IMR-90 (cell line): ENCODE measurements at regions not wholly inside any gene's neighbourhood (a gene's known extent, or its start where the extent isn't known, plus 50 kb on each side); places are given as distances from the start of the nearest gene placed in this dataset.

Experiments
- CTCF ChIP-seq: conservative IDR thresholded peaks from 2 replicates; pipeline ENCODE4 v1.5.1; 2012; ENCODE audit warnings: mild to moderate bottlenecking, low read depth, low read length, improper control_type of control experiment
- FOS ChIP-seq: fragments of 150-350 bp; IDR thresholded peaks from 2 replicates; pipeline ENCODE4 v1.6.1; 2016; ENCODE audit warnings: low read depth, low read length

- no peak for TF ChIP-seq CTCF
- TF ChIP-seq FOS: no peak
These were observed 429.1 kb downstream of the DSC3 start for GRCh38 chr18:30613467-30613801.
